Fibroblast of lung (primary cell): ENCODE measurements at regions not wholly inside any gene's neighbourhood (a gene's known extent, or its start where the extent isn't known, plus 50 kb on each side); places are given as distances from the start of the nearest gene placed in this dataset.
A peak's percentile ranks its signal among the peaks of the same experiment; 100 is the strongest.

Source experiments
- DNase-seq, 2 donors: peaks; one replicate each; pipeline versions ENCODE4 v3.0.0 to v3.0.0-alpha.2; 2010; ENCODE audit warnings: low read depth in 2 of 2
- H2AFZ ChIP-seq: 2 replicates; pipeline ENCODE4 v1.5.1; 2012; ENCODE audit warnings: low read length, control low read depth, inconsistent platforms
- H3K27ac ChIP-seq: 2 replicates; pipeline ENCODE4 v1.5.1; 2011; ENCODE audit warnings: low read length, control low read depth; ENCODE audit not compliant: insufficient read depth
- H3K27me3 ChIP-seq: 2 replicates; pipeline ENCODE4 v1.5.1; 2011; ENCODE audit warnings: mild to moderate bottlenecking, low read length; ENCODE audit not compliant: control insufficient read depth, insufficient read depth
- H3K36me3 ChIP-seq: 2 replicates; pipeline ENCODE4 v1.5.1; 2011; ENCODE audit warnings: low read length; ENCODE audit not compliant: control insufficient read depth, insufficient read depth
- H3K4me1 ChIP-seq: 2 replicates; pipeline ENCODE4 v1.5.1; 2011; ENCODE audit warnings: low read length; ENCODE audit not compliant: control insufficient read depth, insufficient read depth; ENCODE audit errors: extremely low read depth
- H3K4me2 ChIP-seq: 2 replicates; pipeline ENCODE4 v1.5.1; 2011; ENCODE audit warnings: low read length, control low read depth; ENCODE audit not compliant: insufficient read depth; ENCODE audit errors: extremely low read depth
- H3K4me3 ChIP-seq, 4 experiments: fragments of 200-600 bp in 1 of 4; sonication (generic) in 1 of 4; replicated peaks in 1 of 4; 2 replicates each; pipeline ENCODE4 v1.5.1; 2011 to 2016; ENCODE audit warnings: low read length in 4 of 4, low read depth in 3 of 4, mild to moderate bottlenecking in 3 of 4, control low read depth in 2 of 4, inconsistent platforms in 1 of 4, mixed read lengths in 1 of 4; ENCODE audit not compliant: insufficient read depth in 1 of 4; ENCODE audit errors: control extremely low read depth in 1 of 4
- H3K79me2 ChIP-seq: 2 replicates; pipeline ENCODE4 v1.5.1; 2012; ENCODE audit warnings: mild to moderate bottlenecking, low read length, inconsistent platforms; ENCODE audit not compliant: control insufficient read depth, insufficient read depth
- H3K9ac ChIP-seq: 2 replicates; pipeline ENCODE4 v1.5.1; 2011; ENCODE audit warnings: mild to moderate bottlenecking, low read length, control low read depth; ENCODE audit not compliant: insufficient read depth
- H3K9me3 ChIP-seq: 2 replicates; pipeline ENCODE4 v1.5.1; 2012; ENCODE audit warnings: low read depth, low read length; ENCODE audit not compliant: control insufficient read depth, insufficient read depth
- H4K20me1 ChIP-seq: 2 replicates; pipeline ENCODE4 v1.5.1; 2011; ENCODE audit warnings: low read length; ENCODE audit not compliant: control insufficient read depth, insufficient read depth; ENCODE audit errors: extremely low read depth
- CTCF ChIP-seq, 2 donors: IDR thresholded peaks in 1 of 2; conservative IDR thresholded peaks in 1 of 2; 1 replicate in 1 of 2; 2 replicates in 1 of 2; pipeline ENCODE4 v1.5.1; 2011 to 2012; ENCODE audit warnings: low read length in 2 of 2, control low read depth in 1 of 2, inconsistent platforms in 1 of 2, low read depth in 1 of 2, mild to moderate bottlenecking in 1 of 2
- EZH2 ChIP-seq: IDR thresholded peaks from 2 replicates; pipeline ENCODE4 v1.5.1; 2012; ENCODE audit warnings: low read length, control low read depth, mild to moderate bottlenecking; ENCODE audit errors: missing control alignments

GRCh38 chr6:15736297-15736696, 73.5 kb upstream of the DTNBP1 start:
- no peaks in the 10 kb centered on the region for H3K36me3 ChIP-seq
- no peaks in the 10 kb centered on the region for H3K4me1 ChIP-seq
- no peaks in the 10 kb centered on the region for H3K9me3 ChIP-seq
- no peak overlapping the region for H3K27ac ChIP-seq
- H3K4me2 ChIP-seq = no peak overlapping the region
- H3K79me2 ChIP-seq = no peaks in the 10 kb centered on the region
- no peak overlapping the region for H2AFZ ChIP-seq
- H3K27me3 ChIP-seq = no peaks in the 10 kb centered on the region
- no peak for DNase-seq
- H3K4me3 ChIP-seq = no peak overlapping the region
- no peak overlapping the region for H3K9ac ChIP-seq
- TF ChIP-seq CTCF (conservative IDR thresholded peaks at IDR 0.05 in 1 of 2, IDR thresholded peaks at IDR 0.05 in 1 of 2; ENCODE audit: low read depth in 1 of 2, low read length in 2 of 2) (no peak), EZH2 (no peak)
- H4K20me1 ChIP-seq = no peaks in the 10 kb centered on the region

GRCh38 chr6:15735567-15736265, 72.9 kb upstream of the DTNBP1 start:
- TF ChIP-seq CTCF (conservative IDR thresholded peaks at IDR 0.05 in 1 of 2, IDR thresholded peaks at IDR 0.05 in 1 of 2; ENCODE audit: low read depth in 1 of 2, low read length in 2 of 2) (no peak), EZH2 (no peak)
- H4K20me1 ChIP-seq = no peaks in the 10 kb centered on the region
- DNase-seq = peak in 1 of 2 donors; percentile 84
- H3K4me3 ChIP-seq = no peak overlapping the region
- no peak overlapping the region for H3K4me2 ChIP-seq
- no peaks in the 10 kb centered on the region for H3K79me2 ChIP-seq
- no peak overlapping the region for H2AFZ ChIP-seq
- no peaks in the 10 kb centered on the region for H3K9me3 ChIP-seq
- no peaks in the 10 kb centered on the region for H3K4me1 ChIP-seq
- no peaks in the 10 kb centered on the region for H3K27me3 ChIP-seq
- no peak overlapping the region for H3K9ac ChIP-seq
- H3K36me3 ChIP-seq = no peaks in the 10 kb centered on the region
- no peak overlapping the region for H3K27ac ChIP-seq

- no peaks in the 10 kb centered on the region for H4K20me1 ChIP-seq
- H3K4me3 ChIP-seq = no peak overlapping the region
- peak in 1 of 2 donors; percentile 8 for DNase-seq
- no peak overlapping the region for H2AFZ ChIP-seq
- no peaks in the 10 kb centered on the region for H3K9me3 ChIP-seq
- H3K4me2 ChIP-seq = no peak overlapping the region
- no peaks in the 10 kb centered on the region for H3K4me1 ChIP-seq
- no peaks in the 10 kb centered on the region for H3K27me3 ChIP-seq
- no peaks in the 10 kb centered on the region for H3K36me3 ChIP-seq
- H3K9ac ChIP-seq = no peak overlapping the region
- H3K27ac ChIP-seq = no peak overlapping the region
- H3K79me2 ChIP-seq = no peaks in the 10 kb centered on the region
- TF ChIP-seq CTCF (conservative IDR thresholded peaks at IDR 0.05 in 1 of 2, IDR thresholded peaks at IDR 0.05 in 1 of 2; ENCODE audit: low read depth in 1 of 2, low read length in 2 of 2) (no peak), EZH2 (no peak)
These were observed 71.5 kb upstream of the DTNBP1 start for GRCh38 chr6:15734118-15734897.
